ENCODE measurements at regions not wholly inside any gene's neighbourhood (a gene's known extent, or its start where the extent isn't known, plus 50 kb on each side); places are given as distances from the start of the nearest gene placed in this dataset.
A peak's percentile ranks its signal among the peaks of the same experiment; 100 is the strongest.

GRCh38 chr4:13881892-13882291, 254.4 kb upstream of the BOD1L1 start:
- no peaks in the 10 kb centered on the region for H3K27me3 ChIP-seq
- H3K27ac ChIP-seq: no peak overlapping the region
- H3K4me1 ChIP-seq (replicated peaks in 1 of 2): no peaks in the 10 kb centered on the region
- TF ChIP-seq POLR2A (IDR thresholded peaks at IDR 0.05): no peak
- TF ChIP-seq, protein P1, sequence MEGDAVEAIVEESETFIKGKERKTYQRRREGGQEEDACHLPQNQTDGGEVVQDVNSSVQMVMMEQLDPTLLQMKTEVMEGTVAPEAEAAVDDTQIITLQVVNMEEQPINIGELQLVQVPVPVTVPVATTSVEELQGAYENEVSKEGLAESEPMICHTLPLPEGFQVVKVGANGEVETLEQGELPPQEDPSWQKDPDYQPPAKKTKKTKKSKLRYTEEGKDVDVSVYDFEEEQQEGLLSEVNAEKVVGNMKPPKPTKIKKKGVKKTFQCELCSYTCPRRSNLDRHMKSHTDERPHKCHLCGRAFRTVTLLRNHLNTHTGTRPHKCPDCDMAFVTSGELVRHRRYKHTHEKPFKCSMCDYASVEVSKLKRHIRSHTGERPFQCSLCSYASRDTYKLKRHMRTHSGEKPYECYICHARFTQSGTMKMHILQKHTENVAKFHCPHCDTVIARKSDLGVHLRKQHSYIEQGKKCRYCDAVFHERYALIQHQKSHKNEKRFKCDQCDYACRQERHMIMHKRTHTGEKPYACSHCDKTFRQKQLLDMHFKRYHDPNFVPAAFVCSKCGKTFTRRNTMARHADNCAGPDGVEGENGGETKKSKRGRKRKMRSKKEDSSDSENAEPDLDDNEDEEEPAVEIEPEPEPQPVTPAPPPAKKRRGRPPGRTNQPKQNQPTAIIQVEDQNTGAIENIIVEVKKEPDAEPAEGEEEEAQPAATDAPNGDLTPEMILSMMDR (IDR thresholded peaks at IDR 0.05): peak in 1 of 6 experiments; percentile 21
- 81 to 85% (median 83%) methylated on average over 4 of the region's 4 CpGs for WGBS, 4 donors
- no peaks in the 10 kb centered on the region for H3K36me3 ChIP-seq (replicated peaks in 1 of 2)
- H3K9me3 ChIP-seq (replicated peaks in 1 of 3): no peaks in the 10 kb centered on the region
- DNase-seq: no peak
- intact Hi-C loops (cut with DNase I): no loop called here
- no peak overlapping the region for H3K4me3 ChIP-seq

DNA sequence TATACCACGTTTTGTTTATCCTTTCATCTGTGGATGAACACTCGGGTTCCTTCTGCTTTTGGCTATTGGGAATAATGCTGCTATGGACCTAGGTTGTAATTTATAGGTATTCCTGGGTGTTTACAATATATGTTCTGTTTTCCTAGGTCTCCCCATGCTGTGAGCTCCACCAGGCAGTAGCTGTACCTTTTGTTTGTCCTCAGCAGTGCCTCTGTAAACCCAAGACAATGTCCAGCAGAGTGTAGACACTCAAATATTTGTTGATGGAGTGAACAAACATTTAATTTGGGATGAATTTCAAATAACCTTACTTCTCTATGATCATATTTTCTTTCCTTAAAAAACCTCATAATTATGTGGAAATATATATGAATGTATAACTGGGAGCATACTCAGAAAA, 259.5 kb upstream of the BOD1L1 start:
- intact Hi-C loops (cut with DNase I): no loop called here

GRCh38 chr4:13888112-13888511, 260.6 kb upstream of the BOD1L1 start:
- Histone ChIP-seq H3K4me3 (no peak overlapping the region), H3K27me3 (no peaks in the 10 kb centered on the region), H3K9me3 (replicated peaks in 1 of 3) (no peaks in the 10 kb centered on the region), H3K36me3 (replicated peaks in 1 of 2) (no peaks in the 10 kb centered on the region), H3K27ac (no peak overlapping the region), H3K4me1 (replicated peaks in 1 of 2) (no peaks in the 10 kb centered on the region)
- DNase-seq: no peak
- intact Hi-C loops (cut with DNase I): no loop called here
- TF ChIP-seq, protein P1 (IDR thresholded peaks at IDR 0.05): no peak
- no peak for TF ChIP-seq POLR2A (IDR thresholded peaks at IDR 0.05)
- 10 to 16% (median 12%) methylated on average over 1 of the region's 1 CpG for WGBS, 4 donors

More for the DNA sequence above, 259.5 kb upstream of the BOD1L1 start:
- H3K36me3 ChIP-seq (replicated peaks in 1 of 2): no peaks in the 10 kb centered on the region
- no peak for DNase-seq
- no peak for TF ChIP-seq POLR2A (IDR thresholded peaks at IDR 0.05)
- TF ChIP-seq, protein P1 (IDR thresholded peaks at IDR 0.05): no peak
- no peaks in the 10 kb centered on the region for H3K9me3 ChIP-seq (replicated peaks in 1 of 3)
- H3K4me1 ChIP-seq (replicated peaks in 1 of 2): no peaks in the 10 kb centered on the region
- H3K4me3 ChIP-seq: no peak overlapping the region
- 28 to 79% (median 74%) methylated on average over 2 of the region's 2 CpGs for WGBS, 4 donors
- H3K27me3 ChIP-seq: no peaks in the 10 kb centered on the region
- no peak overlapping the region for H3K27ac ChIP-seq

DNA sequence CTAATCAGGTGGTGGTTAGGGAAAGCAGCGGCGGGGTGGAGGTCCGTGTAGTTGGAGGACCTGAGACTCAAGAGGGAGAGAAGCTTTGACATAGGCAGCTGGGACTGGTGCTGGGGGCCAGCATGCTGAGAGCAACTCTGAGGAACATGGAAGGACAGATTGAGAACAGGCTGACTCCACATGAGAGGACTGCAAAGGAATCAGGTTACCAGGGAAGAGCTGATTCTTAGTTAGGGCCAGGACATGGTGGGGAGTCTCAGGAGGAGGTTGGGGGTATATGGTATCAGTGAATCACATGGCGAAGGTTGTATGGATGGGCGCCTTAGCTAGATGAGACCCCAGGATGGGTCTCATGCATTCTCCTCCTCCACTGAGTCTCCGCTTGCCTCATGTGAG, 264.0 kb upstream of the BOD1L1 start:
- H3K27me3 ChIP-seq: no peaks in the 10 kb centered on the region
- H3K27ac ChIP-seq: no peak overlapping the region
- TF ChIP-seq, protein P1 (IDR thresholded peaks at IDR 0.05): no peak
- no peak for TF ChIP-seq POLR2A (IDR thresholded peaks at IDR 0.05)
- H3K9me3 ChIP-seq (replicated peaks in 1 of 3): no peaks in the 10 kb centered on the region
- no peaks in the 10 kb centered on the region for H3K4me1 ChIP-seq (replicated peaks in 1 of 2)
- H3K4me3 ChIP-seq: no peak overlapping the region
- DNase-seq: no peak
- no peaks in the 10 kb centered on the region for H3K36me3 ChIP-seq (replicated peaks in 1 of 2)
- intact Hi-C loops (cut with DNase I): no loop called here
- 86 to 100% (median 97%) methylated on average over 5 to 6 of the region's 6 CpGs for WGBS, 4 donors

Data from adrenal gland (tissue), 9 donors.